Osteoblast (primary cell): ENCODE measurements at regions not wholly inside any gene's neighbourhood (a gene's known extent, or its start where the extent isn't known, plus 50 kb on each side); places are given as distances from the start of the nearest gene placed in this dataset.

Experiments
- DNase-seq: peaks from one replicate; pipeline ENCODE4 v3.0.0; 2011; ENCODE audit warnings: low spot score, mixed read lengths; ENCODE audit not compliant: insufficient read length; ENCODE audit errors: missing footprints
- H2AFZ ChIP-seq: 2 replicates; pipeline ENCODE4 v1.6.0; 2011; ENCODE audit warnings: mild to moderate bottlenecking, low read length
- H3K27ac ChIP-seq: 2 replicates; pipeline ENCODE4 v1.5.1; 2011; ENCODE audit warnings: mild to moderate bottlenecking, low read depth, low read length, moderate library complexity
- H3K27me3 ChIP-seq: 2 replicates; pipeline ENCODE4 v1.6.0; 2012; ENCODE audit warnings: mild to moderate bottlenecking, control low read depth, inconsistent platforms, low read length, moderate library complexity; ENCODE audit not compliant: insufficient read depth
- H3K36me3 ChIP-seq: 2 replicates; pipeline ENCODE4 v1.5.1; 2011; ENCODE audit warnings: mild to moderate bottlenecking, low read length, control low read depth, moderate library complexity; ENCODE audit not compliant: insufficient read depth
- H3K4me1 ChIP-seq: 2 replicates; pipeline ENCODE4 v1.5.1; 2011; ENCODE audit warnings: mild to moderate bottlenecking, low read length, control low read depth, moderate library complexity; ENCODE audit not compliant: insufficient read depth
- H3K4me2 ChIP-seq: 2 replicates; pipeline ENCODE4 v1.6.0; 2011; ENCODE audit warnings: mild to moderate bottlenecking, low read length; ENCODE audit not compliant: insufficient read depth
- H3K4me3 ChIP-seq: fragments of 200-600 bp; sonication (generic); 3 replicates; pipeline ENCODE4 v1.5.1; 2012; ENCODE audit warnings: mild to moderate bottlenecking, low read length, inconsistent platforms; ENCODE audit not compliant: insufficient read depth
- H3K79me2 ChIP-seq: 2 replicates; pipeline ENCODE4 v1.6.0; 2012; ENCODE audit warnings: mild to moderate bottlenecking, low read length, control low read depth, inconsistent platforms; ENCODE audit not compliant: insufficient read depth
- H3K9me3 ChIP-seq: 2 replicates; pipeline ENCODE4 v1.5.1; 2011; ENCODE audit warnings: low read depth, low read length, control low read depth
- H4K20me1 ChIP-seq: 2 replicates; pipeline ENCODE4 v1.6.0; 2012; ENCODE audit warnings: mild to moderate bottlenecking, low read length, control low read depth; ENCODE audit not compliant: insufficient read depth
- TF ChIP-seq, protein P1 (sequence below): IDR thresholded peaks from 2 replicates; pipeline ENCODE4 v1.5.1; 2011; ENCODE audit warnings: mild to moderate bottlenecking, low read depth, low read length, moderate library complexity; ENCODE audit errors: extremely low read depth

- Histone ChIP-seq H3K4me2 (no peak overlapping the region), H3K36me3 (no peaks in the 10 kb centered on the region), H3K9me3 (no peaks in the 10 kb centered on the region), H3K4me3 (no peak overlapping the region), H2AFZ (no peak overlapping the region), H3K4me1 (no peaks in the 10 kb centered on the region), H4K20me1 (no peaks in the 10 kb centered on the region), H3K27ac (no peak overlapping the region), H3K27me3 (no peaks in the 10 kb centered on the region), H3K79me2 (no peaks in the 10 kb centered on the region)
- TF ChIP-seq, protein P1, sequence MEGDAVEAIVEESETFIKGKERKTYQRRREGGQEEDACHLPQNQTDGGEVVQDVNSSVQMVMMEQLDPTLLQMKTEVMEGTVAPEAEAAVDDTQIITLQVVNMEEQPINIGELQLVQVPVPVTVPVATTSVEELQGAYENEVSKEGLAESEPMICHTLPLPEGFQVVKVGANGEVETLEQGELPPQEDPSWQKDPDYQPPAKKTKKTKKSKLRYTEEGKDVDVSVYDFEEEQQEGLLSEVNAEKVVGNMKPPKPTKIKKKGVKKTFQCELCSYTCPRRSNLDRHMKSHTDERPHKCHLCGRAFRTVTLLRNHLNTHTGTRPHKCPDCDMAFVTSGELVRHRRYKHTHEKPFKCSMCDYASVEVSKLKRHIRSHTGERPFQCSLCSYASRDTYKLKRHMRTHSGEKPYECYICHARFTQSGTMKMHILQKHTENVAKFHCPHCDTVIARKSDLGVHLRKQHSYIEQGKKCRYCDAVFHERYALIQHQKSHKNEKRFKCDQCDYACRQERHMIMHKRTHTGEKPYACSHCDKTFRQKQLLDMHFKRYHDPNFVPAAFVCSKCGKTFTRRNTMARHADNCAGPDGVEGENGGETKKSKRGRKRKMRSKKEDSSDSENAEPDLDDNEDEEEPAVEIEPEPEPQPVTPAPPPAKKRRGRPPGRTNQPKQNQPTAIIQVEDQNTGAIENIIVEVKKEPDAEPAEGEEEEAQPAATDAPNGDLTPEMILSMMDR, result no peak
- no peak for DNase-seq
Measured at GRCh38 chr19:33878030-33878544, 81.4 kb downstream of the KCTD15 start.

- no peak overlapping the region for H2AFZ ChIP-seq
- H4K20me1 ChIP-seq, result no peaks in the 10 kb centered on the region
- DNase-seq, result no peak
- no peaks in the 10 kb centered on the region for H3K36me3 ChIP-seq
- H3K4me1 ChIP-seq, result no peaks in the 10 kb centered on the region
- no peak overlapping the region for H3K4me2 ChIP-seq
- no peaks in the 10 kb centered on the region for H3K9me3 ChIP-seq
- H3K27me3 ChIP-seq, result no peaks in the 10 kb centered on the region
- no peak overlapping the region for H3K27ac ChIP-seq
- no peak overlapping the region for H3K4me3 ChIP-seq
- TF ChIP-seq, protein P1, result no peak
- H3K79me2 ChIP-seq, result no peaks in the 10 kb centered on the region
Measured at GRCh38 chr19:33878910-33879810, 82.5 kb downstream of the KCTD15 start.

- H3K4me1 ChIP-seq, result no peaks in the 10 kb centered on the region
- no peaks in the 10 kb centered on the region for H3K79me2 ChIP-seq
- no peak overlapping the region for H3K4me3 ChIP-seq
- TF ChIP-seq, protein P1, result no peak
- H3K36me3 ChIP-seq, result no peaks in the 10 kb centered on the region
- no peaks in the 10 kb centered on the region for H4K20me1 ChIP-seq
- no peaks in the 10 kb centered on the region for H3K9me3 ChIP-seq
- no peak for DNase-seq
- no peak overlapping the region for H3K27ac ChIP-seq
- H3K27me3 ChIP-seq, result no peaks in the 10 kb centered on the region
- H2AFZ ChIP-seq, result peak overlapping the region; percentile 10
- H3K4me2 ChIP-seq, result no peak overlapping the region
Measured at GRCh38 chr19:33879818-33880575, 83.3 kb downstream of the KCTD15 start.
